ENCODE measurements at regions not wholly inside any gene's neighbourhood (a gene's known extent, or its start where the extent isn't known, plus 50 kb on each side); places are given as distances from the start of the nearest gene placed in this dataset.

GRCh38 chr4:126898815-126899214 lies 733.9 kb upstream of the INTU start:
- TF ChIP-seq CTCF (IDR thresholded peaks at IDR 0.05 in 8 of 11, conservative IDR thresholded peaks at IDR 0.05 in 3 of 11) (no peak), POLR2A (IDR thresholded peaks at IDR 0.05) (no peak), POLR2AphosphoS5 (IDR thresholded peaks at IDR 0.05) (no peak)

Measured in spleen (tissue), 7 donors.